ENCODE measurements at regions not wholly inside any gene's neighbourhood (a gene's known extent, or its start where the extent isn't known, plus 50 kb on each side); places are given as distances from the start of the nearest gene placed in this dataset.

GRCh38 chr15:29422606-29423005, 153.0 kb upstream of the NSMCE3 start:
- H3K4me1 ChIP-seq (ENCODE audit: control insufficient read depth, extremely low read depth, insufficient read depth, low read length): no peaks in the 10 kb centered on the region
- no TSS peak for BruUV-seq (replicated peaks)
- TF ChIP-seq JUN (IDR thresholded peaks at IDR 0.05; ENCODE audit: borderline replicate concordance, insufficient read depth, insufficient read length, low read depth): no peak
- TF ChIP-seq EZH2 (IDR thresholded peaks at IDR 0.05; ENCODE audit: borderline replicate concordance, low read depth, low read length, severe bottlenecking): no peak
- no peak for TF ChIP-seq POLR2AphosphoS5 (IDR thresholded peaks at IDR 0.05; ENCODE audit: insufficient read depth, low read depth, low read length)
- no peak for TF ChIP-seq FOS (IDR thresholded peaks at IDR 0.05; ENCODE audit: borderline replicate concordance, insufficient read depth, low read length)
- no peak for TF ChIP-seq CTCF (IDR thresholded peaks at IDR 0.05; ENCODE audit: extremely low read depth in 1 of 2, insufficient read depth in 1 of 2, low read depth in 1 of 2, low read length in 2 of 2)
- no peak for TF ChIP-seq GATA2 (IDR thresholded peaks at IDR 0.05; ENCODE audit: insufficient read depth, insufficient read length, low read depth, low read length)
- no peak for TF ChIP-seq MAX (IDR thresholded peaks at IDR 0.05; ENCODE audit: insufficient read depth, insufficient read length)
- TF ChIP-seq POLR2A (IDR thresholded peaks at IDR 0.05; ENCODE audit: low read depth, low read length): no peak
- no peak for TF ChIP-seq MYC (IDR thresholded peaks at IDR 0.05; ENCODE audit: low read depth, low read length)
- no peak overlapping the region for H3K27ac ChIP-seq (ENCODE audit: insufficient read depth, low read depth, low read length)
- ChIA-PET CTCF (no interaction called here), POLR2A (no interaction called here)
- H2AFZ ChIP-seq (ENCODE audit: low read depth, low read length): no peak overlapping the region
- no peaks in the 10 kb centered on the region for H3K9me1 ChIP-seq (replicated peaks; ENCODE audit: control insufficient read depth, extremely low read depth, insufficient read depth, low read length)
- no peak overlapping the region for H3K4me2 ChIP-seq (ENCODE audit: insufficient read depth, low read length)
- H4K20me1 ChIP-seq (replicated peaks; ENCODE audit: control insufficient read depth, extremely low read depth, insufficient read depth, low read length): no peaks in the 10 kb centered on the region
- no peak for DNase-seq (ENCODE audit: low read depth, low spot score)
- no peaks in the 10 kb centered on the region for H3K36me3 ChIP-seq (ENCODE audit: control insufficient read depth in 2 of 2, extremely low read depth in 1 of 2, insufficient read depth in 2 of 2, low read length in 2 of 2)
- intact Hi-C loops (cut with micrococcal nuclease): no loop called here
- no peaks in the 10 kb centered on the region for H3K9me3 ChIP-seq (replicated peaks; ENCODE audit: control insufficient read depth, insufficient read depth, low read length)
- dilution Hi-C loops (cut with MboI; ENCODE audit: extremely low pct_ligation_motif_present, low sequenced_read_pairs): no loop called here
- no peaks in the 10 kb centered on the region for H3K27me3 ChIP-seq (ENCODE audit: control insufficient read depth in 2 of 2, insufficient read depth in 2 of 2, low read length in 2 of 2)
- H3K4me3 ChIP-seq (replicated peaks in 1 of 3; ENCODE audit: insufficient read depth in 1 of 3, low read depth in 1 of 3, low read length in 3 of 3): no peak overlapping the region
- H3K9ac ChIP-seq (replicated peaks; ENCODE audit: extremely low read depth, insufficient read depth, low read length): no peak overlapping the region
- no peaks in the 10 kb centered on the region for H3K79me2 ChIP-seq (ENCODE audit: control insufficient read depth, insufficient read depth, low read length)
- FAIRE-seq: no peak
